MM.1S (cell line): ENCODE measurements at regions not wholly inside any gene's neighbourhood (a gene's known extent, or its start where the extent isn't known, plus 50 kb on each side); places are given as distances from the start of the nearest gene placed in this dataset.

ENCODE experiments used
- DNase-seq: peaks from one replicate; pipeline ENCODE4 v3.0.0-alpha.2; 2015
- H2AFZ ChIP-seq: fragments of 300-600 bp; sonication (generic); 2 replicates; pipeline ENCODE4 v1.6.0; 2016; ENCODE audit warnings: antibody characterized with exemption, low read length
- H3F3A ChIP-seq: fragments of 300-600 bp; sonication (generic); 2 replicates; pipeline ENCODE4 v1.6.1; 2016; ENCODE audit warnings: mild to moderate bottlenecking, antibody characterized with exemption, low read length, moderate library complexity, mixed read lengths; ENCODE audit not compliant: insufficient read depth
- H3K27ac ChIP-seq: fragments of 300-600 bp; sonication (generic); 2 replicates; pipeline ENCODE4 v1.5.1; 2016; ENCODE audit warnings: mild to moderate bottlenecking, low read length
- H3K27me3 ChIP-seq: fragments of 300-600 bp; sonication (generic); replicated peaks from 2 replicates; pipeline ENCODE4 v1.6.0; 2016; ENCODE audit warnings: low read length; ENCODE audit not compliant: insufficient read depth
- H3K36me3 ChIP-seq: fragments of 300-600 bp; sonication (generic); replicated peaks from 2 replicates; pipeline ENCODE4 v1.6.1; 2016; ENCODE audit warnings: mild to moderate bottlenecking, low read length, mixed read lengths; ENCODE audit not compliant: insufficient read depth
- H3K4me1 ChIP-seq: fragments of 300-600 bp; sonication (generic); 2 replicates; pipeline ENCODE4 v1.6.1; 2016; ENCODE audit warnings: low read length, mixed read lengths
- H3K4me2 ChIP-seq: fragments of 300-600 bp; sonication (generic); 2 replicates; pipeline ENCODE4 v1.6.0; 2016; ENCODE audit warnings: low read depth, low read length
- H3K4me3 ChIP-seq: fragments of 300-600 bp; sonication (generic); 2 replicates; pipeline ENCODE4 v1.5.1; 2016; ENCODE audit warnings: low read length, mixed read lengths
- H3K79me2 ChIP-seq: fragments of 300-600 bp; sonication (generic); 2 replicates; pipeline ENCODE4 v1.6.1; 2016; ENCODE audit warnings: mixed run types, low read length, mixed read lengths
- H3K9ac ChIP-seq: fragments of 300-600 bp; sonication (generic); 2 replicates; pipeline ENCODE4 v1.6.1; 2016; ENCODE audit warnings: low read length, mixed read lengths
- H3K9me2 ChIP-seq: fragments of 300-600 bp; sonication (generic); replicated peaks from 2 replicates; pipeline ENCODE4 v1.6.1; 2016; ENCODE audit warnings: mild to moderate bottlenecking, low read length, mixed read lengths; ENCODE audit not compliant: insufficient read depth
- H3K9me3 ChIP-seq: fragments of 300-600 bp; sonication (generic); replicated peaks from 2 replicates; pipeline ENCODE4 v1.6.1; 2016; ENCODE audit warnings: mild to moderate bottlenecking, low read length, mixed read lengths; ENCODE audit not compliant: insufficient read depth
- H4K20me1 ChIP-seq: fragments of 300-600 bp; sonication (generic); 2 replicates; pipeline ENCODE4 v1.6.1; 2016; ENCODE audit warnings: mild to moderate bottlenecking, low read length, moderate library complexity, mixed read lengths; ENCODE audit not compliant: insufficient read depth
- CTCF ChIP-seq: fragments of 300-600 bp; sonication (generic); IDR thresholded peaks from 2 replicates; pipeline ENCODE4 v1.5.1; 2016; ENCODE audit warnings: antibody characterized with exemption, low read length, mixed read lengths
- EZH2 ChIP-seq: fragments of 300-600 bp; sonication (generic); optimal IDR thresholded peaks from 2 replicates; pipeline ENCODE3; 2017; ENCODE audit warnings: low read depth, mild to moderate bottlenecking, antibody characterized with exemption, low read length, mixed read lengths
- EZH2phosphoT487 ChIP-seq: fragments of 300-600 bp; sonication (generic); IDR thresholded peaks from 2 replicates; pipeline ENCODE4 v1.6.1; 2018; ENCODE audit warnings: antibody characterized with exemption, low read length

- no peak for DNase-seq
- H3K4me3 ChIP-seq: no peak overlapping the region
- no peak overlapping the region for H3K4me2 ChIP-seq
- H3K9ac ChIP-seq: no peak overlapping the region
- no peaks in the 10 kb centered on the region for H3F3A ChIP-seq
- H3K9me2 ChIP-seq: no peaks in the 10 kb centered on the region
- TF ChIP-seq EZH2phosphoT487: no peak
- TF ChIP-seq CTCF: no peak
- no peak for TF ChIP-seq EZH2
- no peaks in the 10 kb centered on the region for H3K79me2 ChIP-seq
- no peak overlapping the region for H3K27ac ChIP-seq
- H3K36me3 ChIP-seq: no peaks in the 10 kb centered on the region
- no peak overlapping the region for H2AFZ ChIP-seq
- H3K27me3 ChIP-seq: peaks cover 32% of the 10 kb centered on the region
- no peaks in the 10 kb centered on the region for H3K4me1 ChIP-seq
- no peaks in the 10 kb centered on the region for H4K20me1 ChIP-seq
- no peaks in the 10 kb centered on the region for H3K9me3 ChIP-seq
Measured at GRCh38 chr9:126119731-126120130, 206.9 kb upstream of the MVB12B start.

GRCh38 chr9:126122901-126123616, 203.6 kb upstream of the MVB12B start:
- H3F3A ChIP-seq: no peaks in the 10 kb centered on the region
- no peaks in the 10 kb centered on the region for H3K4me1 ChIP-seq
- no peak overlapping the region for H2AFZ ChIP-seq
- H3K79me2 ChIP-seq: no peaks in the 10 kb centered on the region
- no peak overlapping the region for H3K9ac ChIP-seq
- peaks cover 43% of the 10 kb centered on the region for H3K27me3 ChIP-seq
- H3K36me3 ChIP-seq: no peaks in the 10 kb centered on the region
- H3K4me2 ChIP-seq: no peak overlapping the region
- no peaks in the 10 kb centered on the region for H3K9me3 ChIP-seq
- TF ChIP-seq CTCF (no peak), EZH2 (no peak), EZH2phosphoT487 (no peak)
- H4K20me1 ChIP-seq: no peaks in the 10 kb centered on the region
- H3K27ac ChIP-seq: no peak overlapping the region
- no peaks in the 10 kb centered on the region for H3K9me2 ChIP-seq
- H3K4me3 ChIP-seq: no peak overlapping the region
- no peak for DNase-seq

- Histone ChIP-seq H3K27ac (no peak overlapping the region), H2AFZ (no peak overlapping the region), H3K79me2 (no peaks in the 10 kb centered on the region), H3K9me2 (no peaks in the 10 kb centered on the region), H3K9me3 (no peaks in the 10 kb centered on the region), H3K27me3 (peaks cover 51% of the 10 kb centered on the region), H4K20me1 (no peaks in the 10 kb centered on the region), H3F3A (no peaks in the 10 kb centered on the region), H3K9ac (no peak overlapping the region), H3K4me2 (no peak overlapping the region), H3K4me3 (no peak overlapping the region), H3K4me1 (no peaks in the 10 kb centered on the region), H3K36me3 (no peaks in the 10 kb centered on the region)
- no peak for TF ChIP-seq EZH2phosphoT487
- TF ChIP-seq EZH2: no peak
- no peak for TF ChIP-seq CTCF
- no peak for DNase-seq
Measured at GRCh38 chr9:126123927-126124326, 202.7 kb upstream of the MVB12B start.
